ENCODE measurements at regions not wholly inside any gene's neighbourhood (a gene's known extent, or its start where the extent isn't known, plus 50 kb on each side); places are given as distances from the start of the nearest gene placed in this dataset.

GRCh38 chr11:59302991-59303390, 55.7 kb upstream of the OR5AN1 start:
- DNase-seq = no peak

DNA sequence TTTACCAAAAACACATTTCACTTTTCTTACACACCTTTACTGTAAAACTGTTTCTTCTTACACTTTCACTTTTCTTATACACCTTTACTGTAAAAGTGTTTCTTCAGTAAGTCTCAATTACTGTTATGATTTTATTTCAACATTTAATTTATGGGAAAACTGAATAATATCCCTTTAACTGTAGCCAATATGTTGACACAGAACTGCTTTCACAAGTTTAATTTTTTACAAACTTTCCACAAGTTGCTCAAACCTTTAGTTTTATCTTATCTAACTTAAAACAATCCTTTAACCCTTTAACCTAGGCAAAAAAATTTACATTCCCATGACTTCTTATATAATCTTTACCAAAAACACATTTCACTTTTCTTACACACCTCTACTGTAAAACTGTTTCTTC, 63.3 kb upstream of the OR5AN1 start:
- no peak for DNase-seq

DNA sequence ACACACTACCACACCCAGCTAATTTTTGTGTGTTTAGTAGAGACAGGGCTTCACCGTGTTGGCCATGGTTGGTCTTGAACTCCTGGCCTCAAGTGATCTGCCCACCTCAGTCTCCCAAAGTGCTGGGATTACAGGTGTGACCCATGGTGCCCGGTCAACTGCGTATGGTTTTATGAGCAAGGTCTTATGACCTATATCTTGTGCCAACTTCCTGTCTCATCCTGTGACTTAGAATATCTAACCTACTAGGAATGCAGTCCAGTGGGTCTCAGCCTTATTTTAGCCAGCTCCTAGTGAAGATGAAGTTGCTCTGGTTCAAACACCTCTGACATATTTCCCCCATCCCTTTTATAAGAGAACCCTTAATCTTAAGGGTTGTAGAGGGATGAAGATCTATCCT, 66.1 kb upstream of the OR5AN1 start:
- no peak for DNase-seq

DNA sequence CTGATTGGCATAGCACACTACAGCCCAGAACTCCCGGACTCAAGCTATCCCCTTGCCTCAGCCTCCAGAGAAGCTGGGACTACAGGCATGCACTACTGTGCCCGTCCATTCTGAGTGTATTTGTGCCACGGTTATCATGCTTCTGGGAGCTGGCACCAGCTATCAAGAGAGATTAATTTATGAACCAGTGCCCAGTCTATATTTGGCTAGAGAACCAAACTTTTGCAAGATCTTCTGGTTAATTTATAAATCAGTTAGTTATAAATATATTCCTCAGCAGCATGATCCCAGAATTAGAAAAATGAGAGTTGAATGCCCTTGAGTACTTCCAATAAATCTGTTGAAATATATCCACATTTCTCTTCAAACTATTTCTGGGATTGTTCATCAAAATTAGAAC, 67.5 kb upstream of the OR5AN1 start:
- no peak for DNase-seq

- no peak for DNase-seq
Measured at GRCh38 chr11:59289356-59290181, 69.1 kb upstream of the OR5AN1 start.

DNA sequence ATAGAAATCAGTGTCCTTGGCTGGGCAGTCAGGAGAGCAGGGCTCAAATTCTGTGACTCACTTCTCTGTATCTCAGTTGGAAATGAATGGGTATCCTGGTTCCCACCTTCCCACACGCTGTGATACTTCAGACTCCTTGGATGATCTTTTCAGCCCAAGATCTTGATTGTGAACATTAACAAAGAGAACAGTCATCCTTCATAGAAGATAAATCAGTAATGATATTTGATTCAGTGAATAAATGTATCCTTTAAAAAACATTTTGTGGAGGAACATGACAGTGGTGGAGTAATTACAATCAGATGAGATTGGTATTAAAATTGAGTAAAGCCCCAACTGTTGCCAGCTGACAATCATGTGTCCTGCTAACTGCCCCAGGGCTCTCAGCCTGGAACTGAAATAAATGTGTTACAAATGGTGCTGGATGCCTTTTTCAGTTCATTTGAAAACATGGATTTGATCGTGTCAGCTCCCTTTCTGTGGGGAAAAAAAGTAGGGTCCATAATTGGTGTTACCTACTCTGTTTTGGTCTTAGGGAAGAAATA, 72.9 kb upstream of the OR5AN1 start:
- DNase-seq = no peak

DNA sequence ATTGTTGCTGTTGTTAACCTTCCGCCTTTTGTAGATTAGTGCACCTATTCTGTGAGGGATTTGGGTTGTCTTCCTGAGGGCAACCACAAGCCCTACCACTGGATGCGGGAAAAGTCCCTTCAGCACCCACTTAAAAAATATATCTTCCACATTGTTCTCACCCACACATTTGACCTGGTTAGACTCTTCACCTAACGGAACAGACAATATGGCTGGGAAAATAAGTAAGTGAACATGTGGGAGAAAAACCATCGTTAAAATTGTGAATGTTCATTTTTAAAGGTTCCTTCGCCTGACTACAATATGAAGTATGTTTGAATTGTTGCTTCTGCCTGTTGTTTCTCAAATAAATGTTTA, 72.0 kb upstream of the MPEG1 start:
- DNase-seq = no peak

DNA sequence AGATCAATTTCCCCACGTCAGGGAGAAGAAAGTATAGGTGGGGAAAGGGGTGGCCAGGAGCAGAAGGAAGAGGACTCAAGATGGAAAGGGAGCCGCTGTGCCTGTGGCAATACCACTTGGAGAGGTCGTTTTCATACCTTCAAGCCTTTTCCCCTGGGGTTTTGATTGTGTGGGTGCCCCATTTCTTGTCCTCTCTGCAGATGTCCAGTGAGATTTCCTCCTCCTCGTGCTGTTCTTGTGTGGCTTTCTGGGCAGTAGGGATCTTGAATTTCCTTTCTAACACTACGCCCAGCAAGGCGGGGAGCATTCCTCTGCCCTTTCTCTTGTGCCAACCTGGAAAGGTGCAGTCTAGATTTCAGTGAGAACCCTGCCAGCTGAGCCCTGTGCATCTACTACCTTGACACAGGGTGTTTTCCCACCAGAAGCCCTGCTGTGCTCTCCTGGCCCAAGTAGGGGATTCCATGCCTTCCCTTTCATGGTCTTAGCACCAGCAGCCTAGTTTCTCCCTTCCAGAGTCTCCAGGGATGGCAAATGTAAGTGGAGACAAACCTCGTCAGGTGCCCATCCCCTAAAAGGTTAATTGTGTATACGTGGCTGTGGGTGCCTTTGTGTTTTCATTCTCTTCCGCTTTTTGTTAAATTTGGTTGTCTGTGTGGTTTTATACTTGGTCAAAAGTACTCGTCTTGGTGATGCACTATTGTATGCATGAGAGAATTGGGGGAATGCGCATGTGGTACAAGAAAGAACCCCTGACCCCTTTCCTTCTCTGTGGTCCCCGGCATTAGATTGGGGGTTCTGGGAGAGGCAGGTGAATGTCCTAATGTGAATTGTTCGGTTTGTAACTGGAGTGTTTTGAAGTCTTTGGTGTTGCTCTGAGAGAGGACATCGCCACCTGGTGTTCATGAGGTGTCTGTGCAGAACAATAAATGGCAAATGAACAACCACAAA, 71.4 kb upstream of the MPEG1 start:
- peak; percentile 56 for DNase-seq

DNA sequence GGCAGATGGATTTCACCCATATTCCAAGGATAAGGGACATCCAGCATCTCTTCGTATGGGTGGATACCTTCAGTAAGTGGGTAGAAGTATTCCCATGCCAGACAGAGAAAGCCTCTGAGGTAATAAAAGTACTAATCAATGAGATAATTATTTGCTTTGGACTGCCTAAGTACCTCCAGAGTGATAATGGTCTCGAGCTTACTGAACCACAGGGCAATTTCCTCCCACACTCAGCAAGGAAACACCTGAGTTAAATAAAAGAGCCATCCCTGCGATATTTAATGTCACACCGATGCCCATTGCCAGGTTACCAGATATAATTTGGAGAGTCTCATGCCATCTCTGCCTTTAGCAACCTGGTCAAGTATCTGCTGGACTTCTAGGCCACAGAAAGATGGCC, 70.6 kb upstream of the MPEG1 start:
- no peak for DNase-seq

GRCh38 chr11:59281177-59281576, 68.5 kb upstream of the MPEG1 start:
- DNase-seq = no peak

DNA sequence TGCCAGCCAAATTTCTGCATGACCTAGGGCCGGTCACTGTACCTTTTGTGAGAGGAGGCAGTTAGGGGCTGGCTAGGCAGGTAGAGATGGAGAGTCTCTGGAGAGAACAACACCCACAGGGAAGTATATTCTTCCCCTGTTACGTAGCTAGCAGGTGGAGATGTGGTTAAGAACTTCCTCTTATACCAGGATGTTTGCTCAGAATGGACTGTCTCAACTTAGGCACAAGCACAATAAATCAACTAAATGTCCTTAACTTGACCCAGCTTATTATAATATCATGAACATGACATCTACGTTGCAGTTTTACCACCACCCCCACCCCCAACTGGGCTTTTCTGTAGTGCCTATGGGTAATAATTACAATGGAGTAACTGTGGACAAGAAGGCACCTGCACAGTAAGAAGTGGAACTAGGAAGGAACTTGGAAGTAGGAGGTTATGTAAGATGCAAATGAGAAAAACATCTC, 60.7 kb upstream of the MPEG1 start:
- DNase-seq = no peak

- DNase-seq = no peak
Measured at GRCh38 chr11:59272771-59273372, 60.1 kb upstream of the MPEG1 start.

GRCh38 chr11:59271811-59272327, 59.1 kb upstream of the MPEG1 start:
- DNase-seq = no peak

GRCh38 chr11:59271247-59271755, 58.6 kb upstream of the MPEG1 start:
- DNase-seq = no peak

DNA sequence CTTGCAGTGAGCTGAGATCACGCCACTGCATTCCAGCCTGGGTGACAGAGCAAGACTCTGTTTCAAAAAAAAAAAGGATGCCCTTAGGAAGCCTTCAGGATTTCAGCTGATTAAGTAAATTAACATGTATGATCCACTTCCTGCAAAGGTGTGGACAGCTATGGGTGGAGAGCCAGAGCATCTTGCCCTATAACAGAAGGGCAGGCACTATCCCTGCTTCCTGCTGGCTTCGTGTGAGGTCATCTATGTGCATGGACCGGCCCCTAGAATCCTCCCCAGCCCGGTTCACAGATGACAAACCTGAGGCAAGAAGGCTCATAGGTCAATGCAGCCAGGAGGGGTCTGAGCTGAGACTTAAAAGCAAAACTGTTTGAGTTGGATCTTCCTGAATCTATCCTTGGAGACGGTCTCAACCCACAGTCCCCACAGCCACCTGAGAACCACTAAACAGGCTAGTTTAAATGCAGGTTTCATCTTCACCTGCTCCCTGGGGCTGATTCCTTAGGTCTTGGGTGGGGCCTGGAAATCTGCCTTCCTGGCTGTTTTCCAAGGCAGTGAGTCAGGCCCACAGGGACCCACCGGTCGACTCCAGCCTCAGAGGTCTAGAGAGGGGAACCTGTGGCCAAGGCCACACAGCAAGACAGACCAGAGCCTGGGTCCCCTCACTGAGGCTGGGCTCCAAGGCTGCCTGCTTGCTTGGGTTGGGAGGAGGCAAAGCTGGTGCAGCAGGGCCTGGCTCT, 55.2 kb upstream of the MPEG1 start:
- no peak for DNase-seq

GRCh38 chr11:59267196-59267595, 54.5 kb upstream of the MPEG1 start:
- no peak for DNase-seq

DNA sequence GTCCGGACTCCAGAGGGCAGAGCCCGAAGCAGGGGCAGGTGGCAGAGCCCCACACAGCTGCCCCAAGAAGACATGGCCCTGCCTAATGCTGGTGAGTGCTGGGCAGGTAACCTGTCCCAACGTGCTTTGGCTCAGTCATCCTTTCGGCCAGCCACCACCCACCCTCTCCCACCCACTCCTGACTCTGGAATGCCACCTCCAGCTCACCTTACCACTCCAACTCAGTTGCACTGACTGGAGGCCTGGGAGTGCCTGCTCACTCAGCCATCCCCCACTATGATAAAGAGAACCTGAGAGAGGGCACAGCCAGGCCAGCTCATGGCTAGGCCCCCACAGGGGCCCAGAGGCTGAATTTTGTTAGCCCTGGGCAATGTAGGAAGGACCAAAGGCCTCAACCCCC, 53.8 kb upstream of the MPEG1 start:
- no peak for DNase-seq

GRCh38 chr11:59265735-59266134, 53.0 kb upstream of the MPEG1 start:
- no peak for DNase-seq

GRCh38 chr11:59264736-59265135, 52.0 kb upstream of the MPEG1 start:
- no peak for DNase-seq

DNA sequence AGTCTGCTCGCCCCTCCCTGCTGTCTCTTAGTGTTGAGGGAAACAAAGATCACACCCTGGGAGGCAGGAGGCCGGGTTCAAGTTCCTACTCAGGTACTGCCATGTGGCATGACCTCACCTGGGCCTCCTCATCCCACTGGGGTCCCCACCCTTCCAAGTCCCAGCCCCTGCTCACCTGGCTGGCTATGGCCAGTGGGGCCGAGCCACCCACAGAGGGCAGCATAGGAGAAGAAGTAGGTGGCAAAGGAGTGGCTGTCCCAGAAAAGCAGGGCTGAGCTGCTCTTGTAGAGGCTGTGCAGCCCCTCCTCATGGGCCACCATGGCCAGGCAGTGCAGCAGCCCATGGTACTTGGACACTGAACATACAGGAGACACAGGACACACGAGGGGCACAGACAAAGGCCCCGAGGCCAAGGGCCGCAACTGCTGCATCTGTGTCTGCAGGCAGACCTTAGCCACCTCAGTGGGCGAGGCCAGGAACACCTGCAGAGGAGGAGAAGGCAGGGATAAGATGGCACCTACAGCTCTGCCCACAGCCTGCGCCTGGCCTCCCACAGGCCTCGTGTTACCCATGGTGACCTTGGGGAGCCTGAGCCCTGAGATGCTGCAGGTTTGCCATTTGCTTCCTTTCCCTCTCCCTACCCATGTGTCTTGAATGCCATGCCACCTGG, 50.6 kb upstream of the MPEG1 start:
- DNase-seq = no peak
